Skin epidermis (tissue), 12 donors: ENCODE measurements at regions not wholly inside any gene's neighbourhood (a gene's known extent, or its start where the extent isn't known, plus 50 kb on each side); places are given as distances from the start of the nearest gene placed in this dataset.

ENCODE experiments used
- H3K27ac ChIP-seq, 21 experiments: fragments of 200-600 bp; sonication (generic) in 11 of 21; one replicate each; pipeline ENCODE4 v1.5.0; 2020; ENCODE audit warnings: mild to moderate bottlenecking in 3 of 21, inconsistent platforms in 2 of 21, moderate library complexity in 2 of 21
- H3K4me3 ChIP-seq, 7 experiments: fragments of 200-600 bp; sonication (generic) in 2 of 7; one replicate each; pipeline ENCODE4 v1.5.0; 2020; ENCODE audit warnings: inconsistent platforms in 2 of 7, mild to moderate bottlenecking in 2 of 7, moderate library complexity in 1 of 7

GRCh38 chr16:82363026-82363816, 193.2 kb upstream of the MPHOSPH6 start:
- no peak overlapping the region for H3K4me3 ChIP-seq
- H3K27ac ChIP-seq = no peak overlapping the region

- Histone ChIP-seq H3K4me3 (no peak overlapping the region), H3K27ac (no peak overlapping the region)
Measured at GRCh38 chr16:82361885-82362284, 191.9 kb upstream of the MPHOSPH6 start.

- no peak overlapping the region for H3K4me3 ChIP-seq
- no peak overlapping the region for H3K27ac ChIP-seq
Measured at GRCh38 chr16:82360024-82360783, 190.2 kb upstream of the MPHOSPH6 start.

GRCh38 chr16:82358606-82359221, 188.7 kb upstream of the MPHOSPH6 start:
- no peak overlapping the region for H3K4me3 ChIP-seq
- no peak overlapping the region for H3K27ac ChIP-seq

GRCh38 chr16:82358161-82358560, 188.1 kb upstream of the MPHOSPH6 start:
- no peak overlapping the region for H3K27ac ChIP-seq
- H3K4me3 ChIP-seq = no peak overlapping the region

- Histone ChIP-seq H3K27ac (no peak overlapping the region), H3K4me3 (no peak overlapping the region)
Measured at GRCh38 chr16:82357237-82357636, 187.2 kb upstream of the MPHOSPH6 start.

DNA sequence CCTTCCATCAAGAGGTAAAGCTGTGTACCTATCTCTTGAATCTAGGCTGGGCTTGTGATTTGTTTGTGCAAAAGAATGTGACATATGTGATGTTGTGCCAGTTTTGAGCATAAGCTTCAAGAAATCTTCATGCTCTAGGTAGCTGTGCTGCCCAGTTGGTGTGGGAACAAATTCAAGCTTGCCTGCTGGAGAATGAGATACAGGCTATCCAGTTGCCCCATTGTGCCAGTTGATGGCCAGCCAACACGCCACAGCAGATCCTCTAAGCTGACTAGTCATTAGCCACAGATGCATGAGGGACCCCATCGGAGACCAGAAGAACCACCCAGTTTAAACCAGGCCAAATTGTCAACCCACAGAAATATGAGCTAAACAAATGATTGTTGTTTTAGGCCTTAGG, 180.5 kb upstream of the MPHOSPH6 start:
- Histone ChIP-seq H3K27ac (no peak overlapping the region), H3K4me3 (no peak overlapping the region)

GRCh38 chr16:82345318-82345717, 175.3 kb upstream of the MPHOSPH6 start:
- Histone ChIP-seq H3K4me3 (no peak overlapping the region), H3K27ac (no peak overlapping the region)

GRCh38 chr16:82344157-82344556, 174.1 kb upstream of the MPHOSPH6 start:
- Histone ChIP-seq H3K4me3 (no peak overlapping the region), H3K27ac (no peak overlapping the region)

GRCh38 chr16:82341146-82341669, 171.2 kb upstream of the MPHOSPH6 start:
- Histone ChIP-seq H3K27ac (no peak overlapping the region), H3K4me3 (no peak overlapping the region)

DNA sequence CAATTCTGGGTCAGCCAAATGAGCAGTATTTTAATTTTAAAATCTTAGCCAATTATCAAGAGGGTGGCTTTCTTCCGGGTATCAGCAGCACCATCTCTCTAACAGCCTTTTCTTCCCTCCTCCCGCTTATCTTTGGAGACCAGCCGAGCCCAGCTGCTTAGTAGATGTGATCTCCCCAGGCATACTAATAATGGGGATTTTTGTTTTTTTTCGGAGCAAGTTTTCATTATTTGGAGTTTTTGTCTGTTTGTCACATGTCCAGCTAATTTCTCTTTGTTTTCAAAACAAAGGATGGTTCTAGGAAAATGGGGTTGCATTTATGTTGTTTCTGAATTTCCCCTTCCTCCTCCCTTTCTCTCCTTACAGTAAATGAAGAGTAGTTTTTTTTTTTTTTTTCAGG, 170.5 kb upstream of the MPHOSPH6 start:
- Histone ChIP-seq H3K27ac (no peak overlapping the region), H3K4me3 (no peak overlapping the region)

GRCh38 chr16:82337355-82337754, 167.3 kb upstream of the MPHOSPH6 start:
- Histone ChIP-seq H3K27ac (no peak overlapping the region), H3K4me3 (no peak overlapping the region)

DNA sequence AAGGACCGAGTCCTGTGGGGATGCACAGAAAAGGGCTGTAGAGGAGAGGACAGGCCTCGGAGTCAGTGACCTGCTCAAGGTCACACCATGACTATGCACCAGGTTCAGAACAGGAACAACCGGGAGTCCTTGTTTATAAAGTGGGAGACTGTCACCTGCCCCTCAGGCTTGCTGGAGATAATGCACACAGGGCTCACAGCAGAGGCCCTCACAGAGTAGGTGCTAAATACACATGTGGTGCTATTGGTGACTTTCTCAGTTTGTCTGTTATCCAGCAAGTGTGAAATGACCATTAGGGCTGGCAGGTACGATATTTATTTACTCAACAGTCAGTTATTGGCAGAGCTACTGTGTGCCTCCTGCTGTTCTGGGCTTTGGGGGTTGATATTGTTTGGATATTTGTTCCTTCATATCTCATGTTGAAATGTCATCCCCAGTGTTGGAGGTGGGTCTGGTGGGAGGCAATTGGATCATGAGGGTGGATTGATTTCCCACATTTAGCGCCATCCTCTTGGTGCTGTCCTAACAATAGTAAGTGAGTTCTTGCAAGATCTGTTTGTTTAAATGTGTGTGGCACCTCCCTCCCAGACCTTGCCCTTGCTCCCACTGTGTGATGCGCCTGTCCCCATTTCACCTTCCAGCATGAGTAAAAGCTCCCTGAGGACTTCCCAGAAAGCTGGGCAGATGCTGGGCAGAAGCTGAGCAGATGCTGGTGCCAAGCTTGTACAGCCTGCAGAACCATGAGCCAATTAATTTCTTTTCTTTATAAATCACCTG, 162.1 kb upstream of the MPHOSPH6 start:
- Histone ChIP-seq H3K27ac (no peak overlapping the region), H3K4me3 (no peak overlapping the region)

- no peak overlapping the region for H3K27ac ChIP-seq
- H3K4me3 ChIP-seq = no peak overlapping the region
Measured at GRCh38 chr16:82331397-82331796, 161.4 kb upstream of the MPHOSPH6 start.

DNA sequence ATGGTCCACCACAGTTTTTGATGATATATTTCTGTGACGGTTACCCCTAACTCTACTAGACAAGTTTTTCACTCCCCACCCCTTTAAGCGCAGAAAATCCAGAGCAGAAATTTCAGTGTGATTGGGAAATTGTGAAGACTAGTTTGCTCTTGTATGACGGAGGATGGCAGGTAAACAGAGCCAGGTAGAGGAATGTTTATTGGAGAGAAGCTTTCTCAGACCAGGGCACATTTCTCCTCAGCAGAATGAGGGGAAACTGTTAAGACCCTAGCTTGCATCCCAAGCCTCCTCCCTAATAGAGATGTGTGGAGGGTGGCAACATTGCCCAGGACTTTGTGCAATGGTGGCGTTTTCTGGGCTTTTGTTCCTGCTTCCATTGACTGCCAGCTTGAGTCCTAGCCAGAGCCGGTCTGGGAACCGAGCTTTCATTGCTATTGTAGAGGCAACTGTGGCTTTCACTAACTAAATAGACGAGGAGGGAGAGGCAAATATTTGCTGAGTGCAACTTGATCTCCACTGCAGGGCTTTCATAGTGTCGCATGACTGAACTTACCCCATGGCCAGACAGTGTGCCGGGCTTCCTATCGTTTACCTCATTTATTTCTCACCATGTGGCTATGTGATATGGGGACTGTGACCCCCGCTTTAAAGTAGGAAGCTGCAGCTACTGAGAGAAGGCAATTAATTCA, 159.6 kb upstream of the MPHOSPH6 start:
- Histone ChIP-seq H3K4me3 (no peak overlapping the region), H3K27ac (no peak overlapping the region)

- Histone ChIP-seq H3K27ac (no peak overlapping the region), H3K4me3 (no peak overlapping the region)
Measured at GRCh38 chr16:82328881-82329469, 159.0 kb upstream of the MPHOSPH6 start.

DNA sequence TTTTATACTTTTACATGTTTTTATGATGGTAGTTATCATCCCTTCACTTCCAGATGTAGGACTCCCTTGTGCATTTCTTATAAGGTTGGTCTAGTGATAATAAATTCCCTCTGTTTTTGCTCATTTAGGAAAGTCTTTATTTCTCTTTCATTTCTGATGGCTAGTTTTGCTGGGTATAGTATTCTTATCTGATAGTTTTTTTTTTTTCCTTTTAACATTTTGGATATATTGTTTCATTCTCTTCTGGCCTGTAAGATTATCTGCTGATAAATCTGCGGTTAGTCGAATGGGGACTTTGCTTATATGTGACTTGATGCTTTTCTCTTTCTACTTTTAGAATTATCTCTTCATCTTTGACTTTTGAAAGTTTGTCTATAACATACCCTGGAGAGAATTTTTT, 153.1 kb upstream of the MPHOSPH6 start:
- Histone ChIP-seq H3K4me3 (no peak overlapping the region), H3K27ac (no peak overlapping the region)

DNA sequence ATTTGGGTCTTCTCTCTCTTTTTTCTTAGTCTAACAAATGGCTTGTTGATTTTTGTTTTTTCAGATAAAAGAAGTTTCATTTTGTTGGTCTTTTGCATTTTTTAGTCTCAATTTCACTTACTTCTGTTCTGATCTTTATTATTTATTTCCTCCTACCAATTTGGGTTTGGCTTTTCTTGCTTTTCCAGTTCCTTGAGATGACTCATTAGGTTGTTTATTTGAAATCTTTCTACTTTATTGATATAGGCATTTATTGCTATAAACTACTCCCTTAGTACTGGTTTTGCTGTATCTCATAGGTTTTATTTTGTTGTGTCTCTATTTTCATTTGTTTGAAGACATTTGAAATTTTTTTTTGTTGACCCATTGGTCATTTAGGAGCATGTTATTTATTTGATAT, 152.2 kb upstream of the MPHOSPH6 start:
- Histone ChIP-seq H3K4me3 (no peak overlapping the region), H3K27ac (no peak overlapping the region)

- H3K4me3 ChIP-seq = no peak overlapping the region
Measured at GRCh38 chr16:82319038-82319437, 149.0 kb upstream of the MPHOSPH6 start.

More at GRCh38 chr16:82319038-82319437, 149.0 kb upstream of the MPHOSPH6 start:
- no peak overlapping the region for H3K27ac ChIP-seq
